ENCODE measurements at regions not wholly inside any gene's neighbourhood (a gene's known extent, or its start where the extent isn't known, plus 50 kb on each side); places are given as distances from the start of the nearest gene placed in this dataset.

DNA sequence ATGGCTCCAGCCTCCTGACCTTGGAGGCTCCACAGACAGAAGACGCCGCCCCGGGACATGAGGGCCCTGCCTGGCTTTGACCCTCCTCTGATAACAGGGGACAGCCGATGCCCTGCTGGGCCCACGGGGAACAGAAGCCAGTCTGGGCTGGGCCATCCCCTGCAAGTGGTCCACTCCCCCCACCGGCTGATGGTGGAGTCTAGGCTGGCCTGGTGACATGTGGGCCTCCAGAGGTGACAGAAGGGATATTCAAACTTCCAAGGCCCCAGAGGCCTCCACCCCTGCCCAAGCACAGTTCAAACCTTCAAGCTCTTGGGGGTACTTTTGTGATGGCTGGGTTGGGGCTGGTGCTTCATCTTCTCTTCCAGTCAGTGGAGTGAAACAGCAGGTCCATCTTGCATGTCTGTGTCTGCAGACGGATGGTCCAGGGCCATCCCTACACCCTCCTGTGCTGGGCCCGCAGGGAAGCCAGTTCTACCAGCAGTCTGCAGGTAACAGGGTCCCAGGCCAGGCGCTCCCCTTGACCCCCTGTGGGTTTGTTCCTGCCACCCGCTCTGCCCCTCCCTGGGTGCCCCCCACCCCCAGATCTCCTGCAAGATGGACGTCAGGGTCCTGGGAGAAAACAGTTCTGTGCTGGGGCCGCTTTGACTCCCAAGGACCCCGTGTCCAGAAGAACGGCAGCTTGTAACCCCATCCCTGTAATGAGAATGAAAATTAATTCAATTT, 929.9 kb downstream of the BRD1 start:
- DNase-seq (ENCODE audit: low read depth), result no peak

DNA sequence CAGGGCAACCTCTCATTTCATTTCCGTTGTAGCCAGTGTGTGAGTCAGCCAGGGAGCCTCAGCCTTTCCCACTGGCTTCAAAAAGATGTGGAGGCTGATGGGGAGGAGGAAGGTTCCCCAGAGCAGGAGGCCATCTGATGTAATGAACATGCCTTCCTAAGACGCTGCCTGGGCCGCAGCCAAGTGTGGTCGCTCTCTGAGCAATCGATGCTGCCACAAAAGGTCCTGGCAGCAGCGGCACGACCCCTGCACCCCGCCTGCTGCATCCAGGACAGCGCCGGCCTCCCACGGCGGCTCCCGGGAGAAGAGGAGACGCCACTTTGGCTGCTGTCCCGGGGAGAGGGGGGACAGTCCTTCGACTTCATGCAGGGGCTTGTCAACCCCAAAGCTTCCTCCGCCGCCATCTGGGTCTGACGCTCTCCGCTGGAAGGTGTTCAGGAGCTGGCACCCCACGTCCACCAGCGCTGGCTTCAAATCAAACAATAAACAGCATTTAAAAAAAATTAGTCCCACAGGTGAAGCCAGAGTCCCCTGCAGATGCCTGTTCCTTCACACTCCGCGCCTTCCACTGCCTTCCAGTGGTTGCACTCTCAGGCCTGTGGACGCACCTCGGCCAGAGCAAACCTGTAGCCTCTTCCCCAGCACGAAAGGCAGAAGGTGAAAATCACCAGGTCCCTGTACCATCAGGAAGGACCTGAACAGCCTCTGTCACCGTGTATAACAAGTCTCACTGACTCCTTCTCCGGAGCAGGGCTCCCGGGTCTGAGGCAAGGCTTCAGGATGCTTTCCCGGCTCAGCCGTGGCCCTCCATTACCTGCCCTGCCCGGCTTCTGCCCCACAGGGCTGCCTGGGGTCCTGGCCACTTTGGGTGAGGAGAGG, 930.7 kb downstream of the BRD1 start:
- peak; percentile 75 for DNase-seq (ENCODE audit: low read depth)

DNA sequence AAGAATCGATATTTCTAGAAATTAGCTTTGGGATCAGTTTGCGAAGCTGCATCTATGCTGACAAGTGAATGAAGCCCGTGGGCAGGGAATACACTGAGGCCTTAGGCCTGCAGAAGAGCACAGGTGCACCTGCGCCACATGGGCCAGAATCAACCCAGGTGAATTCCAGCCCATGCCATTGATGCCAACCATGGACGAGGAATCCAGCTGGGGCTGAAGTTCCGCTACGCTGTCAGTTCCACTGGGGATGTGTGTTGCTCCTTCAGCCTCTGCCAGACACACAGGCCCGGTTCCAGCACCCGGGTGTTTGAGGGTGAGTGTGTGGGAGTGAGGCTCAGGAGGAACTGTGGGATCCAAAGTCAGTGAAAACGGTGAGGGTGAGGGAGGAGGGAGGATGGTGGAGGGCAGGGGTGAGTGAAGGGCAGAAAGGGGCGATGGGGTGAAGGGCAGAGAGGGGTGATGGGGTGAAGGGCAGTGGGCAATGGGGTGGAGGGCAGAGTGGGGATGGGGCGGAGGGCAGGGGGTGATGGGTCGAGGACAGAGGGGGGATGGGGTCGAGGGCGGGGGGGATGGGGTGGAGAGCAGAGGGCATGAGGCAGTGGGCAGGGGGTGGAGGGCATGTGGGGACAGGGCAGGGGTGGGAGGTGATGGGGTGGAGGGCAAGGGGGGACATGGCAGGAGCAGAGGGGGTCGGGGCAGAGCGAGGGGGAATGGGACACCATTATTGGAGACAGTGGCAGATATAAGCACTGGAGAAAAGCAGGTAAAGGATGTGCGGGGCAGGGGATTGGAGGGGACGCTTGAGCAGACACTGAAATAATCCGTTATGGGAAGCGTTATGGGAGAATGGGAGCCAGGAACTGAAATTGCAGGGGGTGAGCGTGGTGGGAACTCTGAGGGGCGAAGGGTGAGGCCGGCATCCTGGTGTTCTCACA, 931.6 kb downstream of the BRD1 start:
- DNase-seq (ENCODE audit: low read depth), result no peak

DNA sequence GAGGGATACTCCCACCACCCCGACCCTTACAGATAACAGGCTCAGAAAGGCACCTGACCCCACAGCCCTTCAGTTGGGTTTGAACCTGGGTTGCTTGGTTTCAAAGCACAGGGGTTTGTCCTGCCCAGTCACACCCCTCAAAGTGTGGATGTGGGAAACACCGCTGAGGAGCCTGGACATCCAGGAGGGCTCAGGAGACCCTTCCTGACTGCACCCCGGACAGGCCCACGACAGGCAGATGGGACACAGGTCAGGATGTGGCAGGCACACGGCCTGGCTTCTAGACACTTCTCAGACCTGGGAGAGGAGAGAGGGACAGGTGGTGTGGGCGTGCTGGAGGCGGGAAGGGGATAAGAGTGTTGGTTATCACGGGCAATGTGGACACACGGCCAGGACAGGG, 932.3 kb downstream of the BRD1 start:
- no peak for DNase-seq (ENCODE audit: low read depth)

DNA sequence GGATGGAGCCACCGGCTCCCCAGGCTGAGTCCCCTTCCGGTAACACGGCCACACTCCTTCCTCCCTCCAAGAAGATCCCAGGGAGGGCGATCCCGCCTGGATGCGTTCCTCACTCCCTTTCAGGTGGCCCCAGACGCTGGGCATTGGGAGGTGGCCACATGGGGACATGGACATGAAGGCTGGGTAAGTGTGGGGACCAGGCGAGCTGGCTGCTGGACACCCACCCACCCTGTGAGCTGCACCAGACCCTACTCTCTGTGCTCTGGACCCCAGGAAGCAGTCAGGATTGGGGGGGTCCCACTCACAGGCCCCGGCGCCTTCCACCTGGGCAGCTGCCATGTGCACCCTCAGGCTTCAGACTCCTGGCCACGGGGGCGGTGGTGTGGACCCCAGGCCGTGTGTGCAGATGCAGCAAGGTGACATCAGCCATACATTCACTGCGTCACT, 932.8 kb downstream of the BRD1 start:
- no peak for DNase-seq (ENCODE audit: low read depth)

DNA sequence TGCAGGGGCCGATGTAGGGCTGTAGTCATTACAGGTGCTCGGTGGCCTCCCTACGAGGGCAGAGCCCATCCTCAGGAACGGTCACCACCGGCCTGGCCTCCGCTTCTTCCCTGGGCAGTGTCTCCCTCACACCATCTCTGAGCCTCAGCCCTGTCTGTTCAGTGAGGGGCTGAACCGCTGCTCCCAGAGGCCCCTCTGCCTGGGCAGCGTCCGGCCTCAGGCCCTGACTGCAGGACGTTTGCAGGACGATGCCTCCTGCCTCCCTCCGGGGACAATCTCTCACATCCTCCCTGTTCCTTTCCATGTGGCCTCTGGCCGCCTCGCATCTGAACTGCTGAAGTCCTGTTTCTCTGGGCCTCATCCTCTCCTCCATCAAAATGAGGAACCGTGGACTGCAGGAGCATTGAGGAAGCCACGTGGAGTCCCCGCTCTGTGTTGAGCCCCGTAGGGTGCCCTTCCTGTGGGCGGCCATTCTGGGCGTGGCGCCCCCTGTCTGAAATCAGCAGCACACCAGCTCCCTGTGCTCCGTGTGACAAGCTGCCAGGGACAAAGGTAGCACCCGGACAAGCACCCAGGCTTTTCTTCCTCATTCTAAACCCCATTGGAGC, 933.5 kb downstream of the BRD1 start:
- no peak for DNase-seq (ENCODE audit: low read depth)

DNA sequence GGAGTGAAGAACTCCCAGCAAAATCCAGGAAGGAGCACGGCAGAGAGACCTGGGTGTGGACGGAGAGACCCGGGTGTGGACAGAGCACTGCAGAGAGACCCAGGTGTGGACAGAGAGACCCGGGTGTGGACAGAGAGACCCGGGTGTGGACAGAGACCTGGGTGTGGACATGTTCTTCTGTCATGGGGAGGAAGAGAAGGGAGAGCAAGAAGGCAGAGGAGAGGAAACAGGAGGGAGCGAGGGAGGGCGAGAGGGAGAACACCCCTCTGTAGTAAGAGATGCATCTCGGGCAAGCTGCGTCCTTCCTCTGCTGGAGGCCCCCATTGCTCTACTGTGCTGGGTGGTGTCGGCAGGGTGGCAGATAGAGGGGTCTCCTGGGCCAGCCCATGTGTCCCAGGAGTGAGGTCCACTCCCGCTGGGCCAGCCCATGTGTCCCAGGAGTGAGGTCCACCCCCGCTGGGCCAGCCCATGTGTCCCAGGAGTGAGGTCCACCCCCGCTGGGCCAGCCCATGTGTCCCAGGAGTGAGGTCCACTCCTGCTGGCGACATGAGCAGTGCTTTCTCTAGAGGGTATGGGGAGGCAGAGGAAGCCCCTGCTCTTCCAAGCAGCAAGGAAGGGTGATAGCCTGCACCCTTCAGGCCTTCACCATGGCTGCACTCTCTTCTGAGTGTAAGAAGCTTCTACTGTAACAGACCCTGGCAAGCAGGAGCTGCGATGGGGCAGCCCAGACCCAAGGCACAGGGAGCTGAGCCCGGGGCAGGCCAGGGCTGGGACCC, 934.2 kb downstream of the BRD1 start:
- no peak for DNase-seq (ENCODE audit: low read depth)

DNA sequence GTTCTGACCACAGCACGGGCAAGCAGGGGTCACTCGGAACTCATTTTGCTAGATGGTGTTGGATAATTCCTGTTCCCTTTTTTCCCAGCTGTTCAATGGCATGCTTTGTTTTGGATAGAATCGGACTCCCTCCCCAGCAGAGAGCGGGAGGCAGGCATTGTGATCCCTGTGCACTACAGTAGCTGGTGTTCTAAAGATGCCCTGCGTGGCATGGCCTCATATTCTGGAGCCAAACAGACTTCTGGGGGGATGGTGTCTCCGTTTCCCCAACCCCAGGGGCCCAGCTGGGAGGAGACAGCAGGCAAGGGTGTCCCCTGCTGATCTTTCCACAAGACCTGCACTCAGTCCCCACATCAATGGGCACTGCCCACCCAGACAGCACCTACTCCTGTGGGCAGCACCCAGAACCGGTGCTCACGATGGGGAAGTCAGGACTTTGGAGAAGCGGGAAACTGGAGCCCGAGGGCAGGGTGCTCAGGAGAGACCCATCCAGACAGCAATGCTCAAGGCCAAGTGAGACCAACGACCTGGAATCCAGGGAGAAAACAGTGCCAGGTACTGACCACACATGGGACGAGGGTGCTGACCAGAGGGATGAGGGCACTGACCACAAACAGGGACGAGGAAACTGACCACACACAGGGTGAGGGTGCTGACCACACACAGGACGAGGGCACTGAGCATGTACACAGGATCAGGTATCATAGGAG, 934.9 kb downstream of the BRD1 start:
- DNase-seq (ENCODE audit: low read depth), result no peak

DNA sequence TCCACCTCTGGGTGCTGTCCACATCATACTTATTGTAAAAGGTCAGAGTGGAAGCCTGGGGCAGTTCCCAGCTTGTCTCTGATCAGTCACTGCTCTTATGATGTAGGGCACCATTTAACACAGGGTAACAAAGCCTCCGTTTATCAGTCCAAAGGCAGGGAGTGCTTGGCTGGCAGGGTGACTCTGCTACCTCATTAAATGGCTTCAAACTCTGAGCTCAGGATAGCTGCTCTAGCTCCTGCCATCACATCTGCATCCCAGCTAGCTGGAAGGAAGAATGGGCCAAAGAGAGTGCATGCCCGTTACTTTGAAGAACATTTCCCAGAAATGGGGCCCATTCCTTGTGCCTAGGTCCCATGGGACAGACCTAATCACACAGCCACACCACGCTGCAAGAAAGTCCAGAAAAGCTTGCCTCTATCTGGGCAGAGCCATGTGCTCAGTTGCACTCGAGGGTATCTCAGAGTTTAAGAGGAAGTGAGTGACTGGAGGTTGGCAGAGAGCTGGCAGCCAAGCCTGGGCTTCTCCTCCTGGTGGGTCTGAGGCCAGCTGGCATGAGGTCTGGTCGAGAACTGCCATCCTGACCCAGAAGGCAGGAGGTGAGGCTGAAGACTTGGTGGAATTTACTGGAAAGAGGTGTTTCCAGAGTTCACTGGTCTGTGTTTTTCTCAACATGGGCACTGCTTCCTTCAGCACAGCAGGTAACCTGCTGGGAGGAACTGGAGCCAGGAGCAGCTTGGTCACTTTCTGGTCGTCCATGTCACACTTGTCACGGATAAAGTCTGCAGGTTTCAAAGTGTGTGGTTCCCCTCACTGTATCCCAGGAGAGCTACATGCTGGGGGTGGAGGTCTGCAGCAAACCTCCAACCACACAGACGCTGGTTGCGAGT, 935.7 kb downstream of the BRD1 start:
- DNase-seq (ENCODE audit: low read depth), result no peak

DNA sequence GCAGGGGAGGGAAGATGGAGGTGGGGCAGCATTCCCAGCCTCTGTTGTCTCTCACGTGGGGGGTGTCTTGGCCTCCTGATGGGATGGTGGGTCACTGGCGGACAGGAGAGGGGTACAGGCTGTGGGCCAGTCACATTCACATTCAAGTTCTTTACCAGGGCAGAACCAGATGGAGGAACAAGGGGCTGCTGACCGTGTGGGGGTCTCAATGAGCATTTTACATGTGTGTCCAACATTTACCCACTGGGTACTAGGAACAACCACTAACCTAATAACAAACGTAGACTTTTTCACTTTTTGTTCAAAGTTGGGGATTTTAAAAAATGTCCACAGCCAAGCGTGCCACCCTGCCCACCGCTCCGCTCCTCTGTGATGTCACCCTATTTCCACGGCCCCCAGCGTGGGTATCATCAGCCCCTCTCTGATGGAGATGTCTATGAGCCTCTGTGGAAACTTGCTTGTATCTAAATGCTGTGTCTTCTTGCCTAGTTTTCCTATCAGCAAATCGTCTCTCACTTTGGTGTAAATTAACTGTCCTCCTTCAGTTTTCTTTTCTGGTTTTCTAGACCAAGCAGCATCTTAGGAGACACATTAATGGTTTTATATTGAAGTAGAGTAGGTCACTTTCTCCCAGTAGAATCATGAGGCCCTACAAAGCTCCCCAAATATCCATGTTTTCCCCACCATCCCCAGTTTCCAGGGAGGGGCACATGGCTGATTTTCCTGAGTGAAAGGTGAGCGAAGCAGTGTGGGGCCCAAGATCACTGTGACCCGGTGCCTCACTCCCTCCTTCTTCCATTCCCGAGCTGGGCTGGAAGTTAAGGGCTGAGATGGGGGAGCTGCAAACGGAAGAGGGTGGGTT, 936.7 kb downstream of the BRD1 start:
- DNase-seq (ENCODE audit: low read depth), result no peak

DNA sequence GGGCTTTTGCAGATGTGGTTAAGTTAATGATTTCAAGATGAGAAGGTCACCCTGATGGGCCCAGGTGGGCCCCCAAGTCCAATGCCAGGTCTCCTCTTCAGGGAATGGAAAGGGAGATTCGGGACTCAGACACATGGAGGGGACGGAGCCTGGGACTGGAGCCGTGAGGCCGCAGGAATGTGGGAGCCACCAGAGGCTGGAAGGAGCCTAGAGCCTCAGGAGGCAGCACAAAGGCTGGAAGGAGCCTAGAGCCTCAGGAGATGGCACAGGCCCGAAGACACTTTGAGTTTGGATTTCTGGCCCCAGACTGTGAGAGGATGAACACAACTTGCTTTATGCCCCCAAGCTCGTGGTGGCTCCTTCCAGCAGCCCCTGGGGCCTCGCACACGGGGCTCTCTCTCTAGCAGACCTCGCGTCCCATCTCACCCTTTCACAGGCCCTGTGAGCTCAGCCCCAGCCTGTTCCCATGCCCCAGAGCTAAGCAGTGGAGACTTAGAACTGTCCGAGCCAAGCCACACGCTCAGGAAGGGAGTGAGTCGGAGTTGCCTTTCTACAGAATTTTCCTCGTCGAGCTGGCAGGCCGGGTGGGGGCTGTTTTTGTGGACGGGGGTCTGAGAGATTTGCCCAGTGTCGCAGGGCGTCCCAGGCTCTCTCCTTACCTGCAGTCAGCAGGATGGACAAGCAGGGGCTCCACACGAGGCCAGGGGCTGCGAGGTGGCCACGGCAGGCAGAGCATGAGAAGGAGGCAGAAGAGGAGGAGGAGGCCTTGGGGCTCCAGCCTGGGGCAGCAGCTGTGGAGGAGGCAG, 937.6 kb downstream of the BRD1 start:
- DNase-seq (ENCODE audit: low read depth), result no peak

DNA sequence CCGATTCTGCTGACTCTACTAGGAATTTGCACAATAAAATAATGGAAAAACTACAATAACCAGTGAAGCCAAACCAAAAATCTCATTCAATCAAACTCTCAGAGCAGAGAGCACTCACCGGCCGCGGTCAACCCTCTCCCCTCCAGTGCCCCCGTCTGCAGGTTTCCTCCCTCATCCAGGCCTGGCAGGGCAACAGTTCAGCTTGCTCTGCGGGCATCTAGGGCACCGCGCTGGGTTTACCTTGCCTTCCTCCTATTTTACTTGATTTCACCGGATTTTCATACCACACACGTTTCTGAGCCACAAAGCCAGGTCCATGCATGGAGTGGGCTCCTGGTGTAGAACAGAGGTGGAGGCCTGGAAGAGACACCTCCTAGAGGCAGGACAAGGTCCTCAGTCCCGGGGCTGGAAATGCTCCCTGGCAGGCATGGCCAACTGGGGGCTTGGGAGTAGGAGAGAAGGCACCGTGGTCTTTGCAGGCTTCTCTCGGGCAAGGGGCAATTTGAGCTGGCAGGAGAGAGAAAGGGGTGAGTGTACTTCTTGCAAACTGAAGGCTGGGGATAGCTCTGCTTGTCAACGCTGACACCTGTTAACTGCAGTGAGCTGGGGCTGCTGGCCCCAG, 938.4 kb downstream of the BRD1 start:
- no peak for DNase-seq (ENCODE audit: low read depth)

DNA sequence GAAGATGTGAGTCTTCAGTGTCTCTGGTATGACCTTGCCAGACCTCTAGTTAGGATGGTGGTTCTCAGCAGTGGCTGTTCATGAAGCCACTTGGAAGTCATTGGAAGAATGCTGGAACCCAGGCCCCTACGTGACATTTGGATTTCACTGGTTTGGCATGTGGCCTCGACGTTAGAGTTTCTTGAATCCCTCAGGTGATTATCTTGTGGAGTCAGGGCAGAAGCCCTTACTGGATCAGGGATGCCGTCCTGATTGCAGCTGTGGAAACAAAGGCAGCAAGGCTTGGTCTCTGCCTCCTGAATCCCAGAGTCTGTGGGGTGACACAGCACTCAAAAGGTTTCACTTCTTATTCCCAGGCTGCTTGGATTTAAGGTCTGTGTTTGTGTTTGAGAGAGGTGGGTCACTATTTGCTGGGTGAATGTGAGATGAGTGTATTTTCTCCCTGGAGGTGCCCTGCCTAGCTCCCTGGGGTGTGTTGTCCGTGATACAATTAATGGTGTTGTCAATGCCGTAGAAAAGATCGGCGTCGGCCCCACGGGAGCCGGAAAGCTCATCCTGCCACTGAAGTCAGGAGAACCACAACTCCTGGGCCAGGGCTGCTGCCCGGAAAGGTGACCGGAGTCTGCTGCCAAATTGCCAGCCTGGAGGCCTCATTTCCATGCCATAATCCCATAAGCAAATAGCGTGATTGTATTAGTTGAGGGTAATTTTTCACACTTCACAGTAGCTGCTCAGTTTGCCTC, 939.0 kb downstream of the BRD1 start:
- DNase-seq (ENCODE audit: low read depth), result no peak

DNA sequence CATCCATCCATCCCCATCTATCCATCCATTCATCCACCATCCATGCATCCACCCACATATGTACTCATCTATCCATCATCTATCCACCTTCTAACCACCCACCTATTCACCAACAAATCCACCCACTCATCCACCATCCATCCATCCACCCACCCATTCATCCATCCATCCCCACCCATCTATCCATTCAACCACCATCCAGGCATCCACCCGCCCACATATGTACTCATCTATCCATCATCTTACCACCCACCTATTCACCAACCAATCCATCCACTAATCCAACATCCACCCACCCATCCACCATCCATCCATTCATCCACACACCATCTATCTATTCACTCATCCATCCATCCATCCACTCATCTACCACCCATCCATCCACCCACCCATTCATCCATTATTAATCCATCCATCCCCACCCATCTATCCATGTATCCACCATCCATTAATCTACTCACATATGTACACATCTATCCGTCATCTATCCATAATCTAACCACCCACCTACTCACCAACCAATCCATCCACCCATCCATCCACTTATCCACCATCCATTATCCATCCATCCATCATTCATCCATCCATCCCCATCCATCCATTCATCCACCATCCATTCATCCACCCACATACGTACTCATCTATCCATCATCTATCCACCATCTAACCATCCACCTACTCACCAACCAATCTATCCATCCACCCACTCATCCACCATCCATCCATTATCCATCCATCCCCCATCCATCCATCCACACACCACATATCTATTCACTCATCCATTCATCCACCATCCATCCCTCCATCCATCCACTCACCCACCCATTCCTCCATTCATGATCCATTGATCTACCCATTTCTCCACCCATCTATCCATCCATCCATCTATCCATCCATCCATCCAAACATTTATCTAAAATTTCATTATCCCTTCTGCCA, 940.0 kb downstream of the BRD1 start:
- DNase-seq (ENCODE audit: low read depth), result no peak
